GM12874 (cell line): ENCODE measurements at regions not wholly inside any gene's neighbourhood (a gene's known extent, or its start where the extent isn't known, plus 50 kb on each side); places are given as distances from the start of the nearest gene placed in this dataset.

Source experiments
- TF ChIP-seq, protein P1 (sequence below): IDR thresholded peaks from 2 replicates; pipeline ENCODE4 v1.5.1; 2011; ENCODE audit warnings: low read depth, mild to moderate bottlenecking, control low read depth, low read length, moderate library complexity; ENCODE audit not compliant: insufficient read depth

DNA sequence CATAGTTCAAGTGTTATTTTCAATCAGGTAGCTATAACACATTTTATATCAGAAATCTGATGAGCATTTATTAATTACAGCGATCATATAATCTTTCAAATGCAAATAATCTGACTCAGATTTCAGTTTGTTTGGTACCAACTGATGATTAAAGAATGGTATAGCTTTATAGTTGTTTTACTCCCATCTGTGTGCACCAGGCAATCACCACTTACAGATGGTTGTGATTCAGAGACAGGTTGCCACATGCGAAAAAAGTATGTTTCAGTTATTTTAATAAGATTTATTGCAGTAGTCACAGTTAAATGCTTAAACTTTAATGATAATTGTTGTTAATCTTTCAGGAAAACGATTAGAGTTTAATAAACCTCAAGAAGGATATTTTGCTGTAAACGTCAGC is 155.1 kb upstream of the ARRDC3 start:
- TF ChIP-seq, protein P1, sequence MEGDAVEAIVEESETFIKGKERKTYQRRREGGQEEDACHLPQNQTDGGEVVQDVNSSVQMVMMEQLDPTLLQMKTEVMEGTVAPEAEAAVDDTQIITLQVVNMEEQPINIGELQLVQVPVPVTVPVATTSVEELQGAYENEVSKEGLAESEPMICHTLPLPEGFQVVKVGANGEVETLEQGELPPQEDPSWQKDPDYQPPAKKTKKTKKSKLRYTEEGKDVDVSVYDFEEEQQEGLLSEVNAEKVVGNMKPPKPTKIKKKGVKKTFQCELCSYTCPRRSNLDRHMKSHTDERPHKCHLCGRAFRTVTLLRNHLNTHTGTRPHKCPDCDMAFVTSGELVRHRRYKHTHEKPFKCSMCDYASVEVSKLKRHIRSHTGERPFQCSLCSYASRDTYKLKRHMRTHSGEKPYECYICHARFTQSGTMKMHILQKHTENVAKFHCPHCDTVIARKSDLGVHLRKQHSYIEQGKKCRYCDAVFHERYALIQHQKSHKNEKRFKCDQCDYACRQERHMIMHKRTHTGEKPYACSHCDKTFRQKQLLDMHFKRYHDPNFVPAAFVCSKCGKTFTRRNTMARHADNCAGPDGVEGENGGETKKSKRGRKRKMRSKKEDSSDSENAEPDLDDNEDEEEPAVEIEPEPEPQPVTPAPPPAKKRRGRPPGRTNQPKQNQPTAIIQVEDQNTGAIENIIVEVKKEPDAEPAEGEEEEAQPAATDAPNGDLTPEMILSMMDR, result no peak

DNA sequence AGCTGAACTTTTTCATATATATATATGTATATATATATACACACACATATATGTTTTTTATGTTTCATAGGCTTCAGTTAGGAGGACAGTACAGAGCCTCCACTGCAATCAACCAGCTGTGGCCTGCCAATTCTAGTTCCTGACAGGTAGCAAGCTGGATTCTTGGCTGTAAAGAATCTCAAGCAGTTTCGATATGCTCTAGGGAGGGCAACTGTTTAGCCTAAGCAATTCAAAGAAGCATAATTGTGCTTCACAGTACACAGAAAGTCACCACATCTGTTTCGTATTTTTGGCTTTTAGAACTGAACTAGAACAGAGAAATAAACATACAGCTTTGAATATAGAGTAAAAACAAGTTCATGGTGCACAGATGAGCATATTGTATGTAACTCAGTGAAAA is 152.4 kb upstream of the ARRDC3 start:
- TF ChIP-seq, protein P1, result no peak

DNA sequence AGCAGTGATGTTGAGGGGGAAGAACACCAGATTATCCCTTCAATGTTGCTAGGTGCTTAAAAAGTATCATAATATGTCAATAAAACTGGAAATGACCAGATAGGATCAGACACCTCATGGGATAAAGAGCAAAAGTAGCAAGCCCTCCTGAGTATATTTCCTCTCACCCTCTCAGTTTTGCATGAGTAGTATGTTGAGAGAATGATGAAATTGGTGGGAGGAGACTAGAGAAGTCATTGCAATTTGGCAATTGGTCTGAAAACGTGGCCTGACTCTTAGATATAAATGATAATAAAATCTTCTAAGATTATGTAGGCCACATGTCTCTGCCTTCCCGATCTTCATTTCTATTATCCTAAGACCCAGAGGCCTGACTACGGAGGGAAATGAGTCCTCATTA is 151.2 kb upstream of the ARRDC3 start:
- TF ChIP-seq, protein P1, result no peak

DNA sequence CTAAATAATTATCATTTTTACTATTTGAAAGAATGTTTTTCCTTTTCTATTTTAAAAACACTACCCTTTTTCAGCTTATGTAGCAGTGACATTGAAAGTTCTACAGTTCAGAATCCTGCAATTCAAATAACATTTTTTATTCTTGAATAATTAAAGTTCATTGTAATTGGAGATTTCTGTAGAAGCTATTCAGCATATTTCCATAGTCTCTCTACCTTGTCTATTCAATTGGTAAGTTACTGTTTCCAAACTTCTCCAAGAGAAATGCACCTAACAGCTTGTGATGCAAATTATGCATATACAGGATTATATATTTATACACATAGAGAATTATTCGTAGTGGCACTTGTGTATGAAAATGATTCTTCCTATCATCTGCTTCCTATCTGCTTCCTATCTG is 149.7 kb upstream of the ARRDC3 start:
- TF ChIP-seq, protein P1, result no peak

DNA sequence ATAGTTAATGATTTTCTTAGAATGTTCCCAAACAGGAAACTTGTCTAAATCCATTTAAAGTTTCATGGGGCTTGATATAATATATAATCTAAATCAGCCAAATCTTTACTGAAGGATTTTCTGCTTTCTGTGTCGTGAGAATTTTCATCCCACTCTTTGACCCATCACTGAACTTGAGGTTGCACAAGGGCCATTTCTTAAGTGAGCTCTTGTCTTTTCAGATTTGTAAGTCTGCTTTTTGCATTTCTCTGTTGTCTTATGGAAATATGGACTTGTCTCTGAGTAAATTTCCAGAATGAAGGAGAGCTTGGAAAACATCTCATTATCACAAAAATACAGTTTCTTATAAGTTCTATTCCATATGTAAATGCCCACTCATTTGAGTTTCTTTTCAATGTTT is 149.2 kb upstream of the ARRDC3 start:
- TF ChIP-seq, protein P1, result no peak

DNA sequence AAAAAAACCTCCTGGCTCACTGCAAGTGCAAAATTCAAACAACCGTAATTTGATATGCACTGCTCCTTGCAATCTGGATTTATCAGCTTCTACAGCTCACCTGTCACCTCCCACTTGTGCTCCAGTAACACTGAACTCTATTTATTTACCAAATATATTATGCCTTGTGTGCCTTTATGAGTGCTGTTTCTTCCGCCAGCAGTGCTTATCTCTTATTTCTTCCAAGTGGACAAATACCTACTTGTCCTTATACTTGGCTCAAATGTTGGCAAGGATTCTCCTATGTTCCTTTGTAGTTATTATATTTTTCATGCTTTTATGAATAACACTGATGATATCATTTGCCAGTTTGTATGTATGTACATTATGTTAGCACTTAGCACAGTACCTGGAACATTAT is 145.7 kb upstream of the ARRDC3 start:
- TF ChIP-seq, protein P1, result no peak

DNA sequence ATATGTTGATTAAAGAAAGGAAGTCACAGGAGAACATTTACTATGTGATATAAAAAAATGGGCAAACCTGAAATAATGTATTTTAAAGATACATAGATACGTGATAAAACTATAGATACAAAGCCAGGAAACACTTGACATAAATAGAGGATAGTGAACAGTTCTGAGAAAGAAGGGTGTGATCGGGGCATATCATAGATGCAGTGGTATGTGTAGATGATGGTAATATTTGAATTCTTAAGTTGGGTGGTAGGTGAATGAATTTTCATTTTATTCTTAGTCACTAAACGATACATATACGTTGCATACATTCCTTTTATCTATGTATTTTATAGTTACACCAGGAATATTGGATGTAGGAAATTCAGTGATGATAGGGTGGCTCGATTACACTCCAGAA is 138.7 kb upstream of the ARRDC3 start:
- TF ChIP-seq, protein P1, result no peak

DNA sequence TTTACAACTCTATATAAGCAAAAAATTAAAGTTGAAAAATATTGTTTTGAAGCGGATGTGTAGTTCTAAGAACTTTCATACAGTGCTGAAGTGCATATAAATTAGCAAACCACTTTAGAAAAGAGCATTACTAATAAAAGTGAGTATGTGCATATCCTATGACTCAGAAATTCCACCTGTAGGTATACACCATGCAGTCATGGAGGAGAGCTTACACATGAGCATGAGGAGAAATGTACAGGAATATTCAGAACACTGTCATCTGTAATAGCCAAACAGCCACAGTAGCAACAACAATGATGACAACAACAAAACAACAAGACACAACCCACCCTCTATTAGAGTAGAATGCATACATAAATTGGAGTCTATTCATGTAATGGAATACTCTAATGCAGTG is 138.2 kb upstream of the ARRDC3 start:
- TF ChIP-seq, protein P1, result no peak
